Activated B cell treated with CpG ODN at 0.5 μM for 24 hours (primary cell): ENCODE measurements at regions not wholly inside any gene's neighbourhood (a gene's known extent, or its start where the extent isn't known, plus 50 kb on each side); places are given as distances from the start of the nearest gene placed in this dataset.

Experiments used
- ATAC-seq: fragments of 200-7000 bp; cut with Tn5 transposase; one replicate; pipeline ENCODE4 v1.10.0; 2021; ENCODE audit warnings: low read depth, mild to moderate bottlenecking, moderate library complexity
- CTCF ChIA-PET: fragments of 350-600 bp; sonication (Branson Sonifier 250); formaldehyde crosslinking; loops from one replicate; lab custom pipeline; 2021; ENCODE audit warnings: antibody characterized with exemption; lab: Charles Lee
- POLR2A ChIA-PET: fragments of 350-600 bp; sonication (Branson Sonifier 250); formaldehyde crosslinking; loops from one replicate; lab custom pipeline; 2021; ENCODE audit warnings: antibody characterized with exemption; lab: Charles Lee
- DNase-seq: peaks from one replicate; pipeline ENCODE4 v3.0.0; 2022
- H3K27ac Mint-ChIP-seq: one replicate; pipeline ENCODE4 v1.8.0; 2020; ENCODE audit warnings: mixed read lengths
- H3K27me3 Mint-ChIP-seq: one replicate; pipeline ENCODE4 v1.8.0; 2021; ENCODE audit warnings: mixed read lengths
- H3K36me3 Mint-ChIP-seq: one replicate; pipeline ENCODE4 v1.8.0; 2021; ENCODE audit warnings: low read depth, mixed read lengths
- H3K4me1 Mint-ChIP-seq: one replicate; pipeline ENCODE4 v1.8.0; 2021; ENCODE audit warnings: mixed read lengths
- H3K4me3 Mint-ChIP-seq: one replicate; pipeline ENCODE4 v1.8.0; 2020; ENCODE audit warnings: mild to moderate bottlenecking, mixed read lengths
- H3K9me3 Mint-ChIP-seq: one replicate; pipeline ENCODE4 v1.8.0; 2020; ENCODE audit warnings: mixed read lengths
- intact Hi-C: fragments of 100-400 bp; cut with micrococcal nuclease; formaldehyde crosslinking; loops from one replicate; pipeline ENCODE4 v1.15.1; 2024
- TF ChIP-seq, protein P1 (sequence below): fragments of 200-600 bp; IDR thresholded peaks from one replicate; pipeline ENCODE4 v1.8.0; 2022; ENCODE audit warnings: antibody characterized with exemption, mild to moderate bottlenecking

DNA sequence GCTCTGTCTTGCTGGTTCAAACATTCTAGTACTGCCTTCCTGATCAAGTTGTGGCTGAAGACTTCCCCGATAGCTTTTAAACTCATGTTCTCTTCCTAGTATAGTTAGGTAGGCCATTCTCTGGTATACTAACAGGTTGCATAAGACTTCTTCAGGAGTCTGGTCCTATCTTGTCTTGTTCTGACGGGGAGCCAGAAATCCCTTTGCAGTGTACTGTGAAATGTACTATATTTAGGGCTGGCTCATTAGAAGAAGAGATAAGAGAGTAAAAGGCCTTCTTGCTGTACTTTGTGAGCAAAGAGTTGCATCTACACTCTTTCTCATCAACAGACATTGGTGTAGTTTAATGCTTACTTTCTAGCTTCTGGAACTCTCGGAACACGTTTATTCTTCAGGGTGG lies 331.9 kb downstream of the NUP35 start:
- no peaks in the 10 kb centered on the region for H3K36me3 Mint-ChIP-seq
- no peak overlapping the region for H3K27ac Mint-ChIP-seq
- TF ChIP-seq, protein P1, sequence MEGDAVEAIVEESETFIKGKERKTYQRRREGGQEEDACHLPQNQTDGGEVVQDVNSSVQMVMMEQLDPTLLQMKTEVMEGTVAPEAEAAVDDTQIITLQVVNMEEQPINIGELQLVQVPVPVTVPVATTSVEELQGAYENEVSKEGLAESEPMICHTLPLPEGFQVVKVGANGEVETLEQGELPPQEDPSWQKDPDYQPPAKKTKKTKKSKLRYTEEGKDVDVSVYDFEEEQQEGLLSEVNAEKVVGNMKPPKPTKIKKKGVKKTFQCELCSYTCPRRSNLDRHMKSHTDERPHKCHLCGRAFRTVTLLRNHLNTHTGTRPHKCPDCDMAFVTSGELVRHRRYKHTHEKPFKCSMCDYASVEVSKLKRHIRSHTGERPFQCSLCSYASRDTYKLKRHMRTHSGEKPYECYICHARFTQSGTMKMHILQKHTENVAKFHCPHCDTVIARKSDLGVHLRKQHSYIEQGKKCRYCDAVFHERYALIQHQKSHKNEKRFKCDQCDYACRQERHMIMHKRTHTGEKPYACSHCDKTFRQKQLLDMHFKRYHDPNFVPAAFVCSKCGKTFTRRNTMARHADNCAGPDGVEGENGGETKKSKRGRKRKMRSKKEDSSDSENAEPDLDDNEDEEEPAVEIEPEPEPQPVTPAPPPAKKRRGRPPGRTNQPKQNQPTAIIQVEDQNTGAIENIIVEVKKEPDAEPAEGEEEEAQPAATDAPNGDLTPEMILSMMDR: no peak
- CTCF ChIA-PET: no interaction called here
- H3K4me1 Mint-ChIP-seq: no peaks in the 10 kb centered on the region
- ATAC-seq: no peak
- no peak overlapping the region for H3K4me3 Mint-ChIP-seq
- intact Hi-C loops: no loop called here
- POLR2A ChIA-PET: no interaction called here
- no peak for DNase-seq
- peaks cover 2% of the 10 kb centered on the region for H3K9me3 Mint-ChIP-seq
- H3K27me3 Mint-ChIP-seq: no peaks in the 10 kb centered on the region

DNA sequence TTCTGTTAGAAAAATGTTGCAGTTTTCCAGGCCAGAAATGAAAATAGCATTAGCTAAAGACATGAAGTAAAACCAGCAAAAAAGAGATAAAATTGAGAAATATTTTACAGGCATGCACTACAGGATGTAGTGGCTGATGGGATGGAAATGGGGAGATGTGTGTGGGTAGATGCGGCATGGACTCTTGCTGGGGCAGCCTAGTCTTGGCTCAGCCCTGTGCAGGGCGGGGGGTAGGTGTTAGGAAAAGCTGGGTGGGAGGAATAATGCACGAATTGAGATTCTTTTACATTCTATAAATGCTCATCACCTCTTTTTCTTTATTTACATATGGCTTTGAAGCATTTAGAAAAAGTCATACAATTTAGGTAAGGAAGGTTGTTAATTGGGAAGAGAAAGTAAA lies 334.2 kb downstream of the NUP35 start:
- DNase-seq: no peak
- POLR2A ChIA-PET: no interaction called here
- Mint-ChIP-seq H3K36me3 (no peaks in the 10 kb centered on the region), H3K4me1 (no peaks in the 10 kb centered on the region), H3K27me3 (no peaks in the 10 kb centered on the region), H3K9me3 (peaks cover 2% of the 10 kb centered on the region), H3K27ac (no peak overlapping the region), H3K4me3 (no peak overlapping the region)
- intact Hi-C loops: no loop called here
- CTCF ChIA-PET: no interaction called here
- TF ChIP-seq, protein P1: no peak
- ATAC-seq: no peak

DNA sequence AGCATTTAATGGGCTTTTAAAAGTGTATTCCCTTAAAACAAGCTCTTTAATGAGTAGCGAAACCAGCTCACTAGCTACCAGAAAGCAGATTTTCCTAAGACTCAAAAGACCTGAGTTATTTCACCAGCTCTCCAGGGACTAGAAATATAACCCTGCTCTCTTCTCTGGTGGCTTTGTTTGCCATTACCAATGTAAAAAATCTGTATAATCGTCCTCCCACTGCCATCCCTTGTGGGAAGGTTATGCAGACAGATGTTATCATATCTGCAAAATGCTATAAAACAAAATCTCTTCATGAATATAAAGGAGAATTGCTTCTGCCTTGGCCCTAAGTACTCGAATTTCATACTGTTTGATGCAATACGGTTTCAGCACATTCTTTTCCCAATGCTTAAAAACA lies 335.2 kb downstream of the NUP35 start:
- no peaks in the 10 kb centered on the region for H3K4me1 Mint-ChIP-seq
- H3K9me3 Mint-ChIP-seq: no peaks in the 10 kb centered on the region
- TF ChIP-seq, protein P1: no peak

DNA sequence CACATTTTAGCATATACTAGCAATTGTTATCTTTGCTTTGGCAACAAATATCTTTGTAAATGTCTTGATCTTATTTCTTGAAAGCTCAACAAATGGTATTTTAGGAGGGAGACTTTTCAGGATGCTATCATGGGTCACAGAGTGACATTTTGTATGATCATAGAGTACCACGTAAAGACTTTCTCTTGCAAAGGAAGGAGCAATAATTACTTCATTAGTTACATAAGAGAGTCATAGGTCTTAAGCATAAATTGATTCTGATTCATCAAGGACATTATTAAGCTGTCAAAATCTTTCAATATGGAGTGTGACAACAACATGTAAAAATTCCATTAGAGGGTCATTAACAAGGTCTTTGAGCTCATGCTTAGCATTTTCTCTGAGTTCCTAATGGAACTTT lies 339.6 kb downstream of the NUP35 start:
- intact Hi-C loops: no loop called here
- DNase-seq (no peak), ATAC-seq (no peak)
- TF ChIP-seq, protein P1: no peak
- Mint-ChIP-seq H3K4me1 (no peaks in the 10 kb centered on the region), H3K4me3 (no peak overlapping the region), H3K36me3 (no peaks in the 10 kb centered on the region), H3K27ac (no peak overlapping the region), H3K27me3 (no peaks in the 10 kb centered on the region), H3K9me3 (no peaks in the 10 kb centered on the region)
- ChIA-PET CTCF (no interaction called here), POLR2A (no interaction called here)

More for the DNA sequence above, 335.2 kb downstream of the NUP35 start:
- ChIA-PET POLR2A (no interaction called here), CTCF (no interaction called here)
- Mint-ChIP-seq H3K36me3 (no peaks in the 10 kb centered on the region), H3K27ac (no peak overlapping the region), H3K4me3 (no peak overlapping the region), H3K27me3 (no peaks in the 10 kb centered on the region)
- intact Hi-C loops: no loop called here
- DNase-seq: no peak
- no peak for ATAC-seq

DNA sequence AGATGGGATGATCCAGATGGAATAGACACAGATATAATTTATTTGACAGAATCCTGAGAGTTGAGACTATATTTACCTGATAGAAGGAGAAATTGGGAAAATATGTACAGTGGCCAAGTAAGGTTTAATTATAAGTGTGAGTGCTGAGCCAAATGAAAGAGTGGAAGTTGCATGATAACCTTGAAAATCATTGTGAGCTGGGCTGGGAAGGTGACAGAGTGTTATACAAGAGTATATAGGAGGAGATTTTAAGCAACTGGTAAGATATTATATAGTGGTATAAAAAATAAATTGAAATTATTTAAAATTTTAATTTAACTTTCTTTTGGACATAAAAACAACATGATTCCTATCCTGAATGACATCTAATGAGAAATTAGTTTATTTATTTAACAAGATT lies 340.8 kb downstream of the NUP35 start:
- TF ChIP-seq, protein P1: no peak
- intact Hi-C loops: no loop called here
- ChIA-PET CTCF (no interaction called here), POLR2A (no interaction called here)
- ATAC-seq (no peak), DNase-seq (no peak)
- H3K4me1 Mint-ChIP-seq: no peaks in the 10 kb centered on the region
- H3K27ac Mint-ChIP-seq: no peak overlapping the region
- no peak overlapping the region for H3K4me3 Mint-ChIP-seq
- no peaks in the 10 kb centered on the region for H3K27me3 Mint-ChIP-seq
- H3K9me3 Mint-ChIP-seq: peaks cover 6% of the 10 kb centered on the region
- no peaks in the 10 kb centered on the region for H3K36me3 Mint-ChIP-seq
